GM21825 (cell line): ENCODE measurements at regions not wholly inside any gene's neighbourhood (a gene's known extent, or its start where the extent isn't known, plus 50 kb on each side); places are given as distances from the start of the nearest gene placed in this dataset.
"Not testable (repeated sequence)": the region's sequence is repeated elsewhere in the genome, so short reads cannot be mapped to it uniquely, and the experiment has no call there.

Experiments
- ATAC-seq: cut with Tn5 transposase; IDR thresholded peaks from one replicate; pipeline ENCODE4 v1.9.1; 2021; ENCODE audit warnings: mild to moderate bottlenecking, moderate library complexity; ENCODE audit not compliant: unreplicated experiment

GRCh38 chr15:95044745-95045417, 813.5 kb downstream of the MCTP2 start:
- no peak for ATAC-seq

DNA sequence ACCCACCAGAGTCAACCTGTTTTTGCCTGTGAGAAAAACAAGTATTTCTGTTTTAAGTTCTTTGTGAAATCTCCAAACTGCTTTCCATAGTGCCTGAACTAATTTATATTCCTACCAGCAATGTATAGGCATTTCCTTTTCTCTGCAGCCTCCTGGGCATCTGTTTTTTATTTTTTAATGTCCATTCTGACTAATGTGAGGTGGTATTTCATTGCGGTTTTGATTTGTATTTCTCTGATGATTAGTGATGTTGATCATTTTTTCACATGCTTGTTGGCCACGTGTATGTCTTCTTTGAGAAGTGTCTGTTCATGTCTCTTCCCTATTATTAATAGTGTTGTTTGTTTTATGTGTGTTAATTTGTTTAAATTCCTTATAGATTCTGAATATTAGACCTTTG, 820.5 kb downstream of the MCTP2 start:
- ATAC-seq, result no peak

DNA sequence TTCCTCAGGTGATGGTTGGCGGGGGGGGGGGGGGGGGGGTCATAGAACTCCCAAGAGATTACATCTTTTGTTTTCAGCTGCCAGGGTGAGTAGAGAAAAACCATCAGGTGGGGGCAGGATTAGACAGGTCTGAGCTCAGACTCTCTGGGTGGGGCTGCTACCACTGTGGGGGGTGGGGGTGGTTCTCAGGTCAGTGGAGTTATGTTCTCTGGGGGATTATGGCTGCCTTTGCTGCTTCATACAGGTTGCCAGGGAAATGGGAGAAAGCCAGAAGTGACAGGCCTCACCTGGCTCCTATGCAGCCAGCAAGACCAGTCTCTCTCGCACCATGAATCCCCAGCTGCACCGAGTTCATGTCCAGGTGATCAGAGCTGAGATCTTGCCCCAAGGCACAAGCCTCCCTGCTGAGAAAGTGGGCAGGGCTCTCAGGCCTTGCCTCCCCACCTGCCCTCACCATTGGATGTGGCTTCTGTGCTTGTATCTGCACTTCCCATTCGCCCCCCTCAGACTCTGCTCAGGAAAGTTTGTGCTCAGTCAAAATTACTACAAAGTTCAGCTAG, 828.1 kb downstream of the MCTP2 start:
- ATAC-seq, result no peak

- ATAC-seq, result no peak
Measured at GRCh38 chr15:95068701-95069521, 837.5 kb downstream of the MCTP2 start.

GRCh38 chr15:95075792-95076677, 844.7 kb downstream of the MCTP2 start:
- no peak for ATAC-seq

GRCh38 chr15:95076678-95076990, 845.3 kb downstream of the MCTP2 start:
- ATAC-seq, result no peak

DNA sequence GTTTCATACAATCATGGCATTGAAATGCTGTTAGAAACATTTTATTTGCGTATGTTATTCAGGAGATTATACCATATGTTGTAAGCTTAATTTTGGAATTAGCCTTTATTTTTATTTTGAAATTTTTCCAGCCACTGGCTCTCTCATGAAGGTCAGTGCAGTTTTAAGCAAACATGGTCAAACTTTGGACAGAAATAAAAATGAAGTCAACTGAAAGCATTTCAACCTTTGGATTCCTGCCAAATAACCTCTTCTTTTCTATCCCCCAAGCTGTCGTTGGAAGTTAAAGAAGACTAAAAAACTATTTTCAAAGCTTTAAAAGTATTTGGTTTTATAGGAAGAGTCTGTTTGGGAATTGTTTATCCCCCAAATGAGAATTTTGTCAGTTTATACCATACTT, 846.6 kb downstream of the MCTP2 start:
- no peak for ATAC-seq

- ATAC-seq, result not testable (repeated sequence)
Measured at GRCh38 chr15:95080228-95080627, 848.9 kb downstream of the MCTP2 start.

- ATAC-seq, result no peak
Measured at GRCh38 chr15:95085056-95085455, 853.7 kb downstream of the MCTP2 start.

DNA sequence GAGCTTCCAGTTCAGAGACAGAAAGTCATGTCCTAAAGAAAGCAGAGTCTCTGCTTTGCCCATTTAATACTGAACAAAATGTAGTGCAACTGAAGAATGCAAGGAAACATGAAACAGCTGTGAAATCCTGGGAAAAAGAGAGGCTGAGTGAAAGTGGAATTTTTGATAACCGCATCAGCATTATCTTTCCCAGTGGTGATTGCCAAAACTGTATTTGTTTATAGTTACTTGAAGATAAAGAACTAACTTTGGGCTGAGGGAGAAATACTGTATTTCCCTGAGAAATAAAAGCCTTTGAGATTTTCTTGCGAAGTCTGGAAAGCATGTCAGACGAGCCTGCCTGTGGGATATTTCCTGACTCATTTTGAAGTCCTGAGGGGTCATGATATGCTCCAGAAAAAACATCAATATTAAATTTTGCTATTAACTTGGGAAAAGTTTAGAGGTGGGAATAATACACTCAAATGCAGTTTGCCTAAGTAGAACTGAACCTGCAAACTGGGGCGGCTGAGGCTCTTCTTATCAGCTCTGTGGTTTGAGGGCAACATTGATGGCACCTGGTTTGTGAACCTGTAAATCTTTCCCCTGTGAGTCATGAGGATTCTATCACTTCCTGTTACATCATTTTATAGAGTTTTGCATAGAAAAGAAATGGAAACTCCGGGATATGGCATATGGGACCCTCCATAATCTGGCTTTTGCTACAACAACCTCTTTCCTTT, 855.3 kb downstream of the MCTP2 start:
- ATAC-seq, result no peak

DNA sequence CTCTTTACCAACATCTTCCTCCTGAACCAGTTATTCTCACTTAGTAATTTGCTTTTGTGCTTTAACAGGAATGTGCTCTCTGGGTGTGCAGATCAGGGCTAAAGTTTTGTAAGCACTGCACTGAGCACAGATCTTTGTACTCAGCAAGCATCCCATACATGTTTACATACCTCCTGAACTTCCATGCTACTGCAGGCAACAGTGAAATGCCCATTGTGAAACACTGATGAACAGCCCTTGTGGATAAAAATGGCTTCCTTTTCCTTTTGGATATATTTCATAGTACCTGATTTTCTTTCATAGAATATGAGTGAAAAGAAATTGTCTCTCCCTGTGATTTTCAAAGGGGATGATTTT, 855.9 kb downstream of the MCTP2 start:
- no peak for ATAC-seq

DNA sequence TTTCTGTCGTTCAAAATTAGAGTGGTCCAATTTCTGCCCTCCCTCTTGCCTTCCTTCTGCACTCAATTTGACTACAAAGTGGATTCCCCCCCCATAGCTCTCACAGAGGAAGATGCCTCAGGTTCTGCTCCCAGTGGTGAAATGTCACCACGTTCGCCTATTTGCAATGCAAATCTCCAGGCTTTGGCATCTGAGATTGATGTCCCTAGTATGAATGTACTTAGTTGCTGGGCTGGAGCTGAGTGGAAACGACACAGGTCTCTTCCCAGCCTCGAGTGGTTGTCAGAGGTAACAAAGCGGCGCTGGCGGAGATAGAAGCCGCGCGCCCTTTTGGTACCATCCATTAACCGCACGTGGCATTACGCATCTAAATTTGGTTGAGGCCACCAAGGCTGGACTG, 860.1 kb downstream of the MCTP2 start:
- ATAC-seq, result no peak

- ATAC-seq, result no peak
Measured at GRCh38 chr15:95095250-95095649, 863.9 kb downstream of the MCTP2 start.

GRCh38 chr15:95096651-95097050, 865.3 kb downstream of the MCTP2 start:
- no peak for ATAC-seq

DNA sequence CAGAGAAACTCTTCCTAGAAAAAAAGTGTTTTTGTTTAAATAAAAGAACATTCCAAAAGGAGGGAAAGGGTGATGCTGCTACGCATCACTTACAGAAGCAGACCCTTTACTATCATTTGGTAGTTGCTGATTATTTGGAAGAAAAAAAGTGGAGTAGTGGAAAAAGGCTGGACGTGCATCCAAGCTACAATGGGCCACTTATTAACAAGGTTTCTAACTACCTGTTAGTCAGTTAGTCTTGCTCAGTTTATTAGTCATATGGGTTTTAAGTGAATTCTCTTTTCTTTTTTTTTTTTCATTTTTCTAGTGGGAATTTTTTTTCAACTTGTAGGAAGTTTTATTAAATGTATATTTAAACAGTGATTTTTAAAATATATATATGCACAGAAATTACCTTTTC, 866.0 kb downstream of the MCTP2 start:
- no peak for ATAC-seq

DNA sequence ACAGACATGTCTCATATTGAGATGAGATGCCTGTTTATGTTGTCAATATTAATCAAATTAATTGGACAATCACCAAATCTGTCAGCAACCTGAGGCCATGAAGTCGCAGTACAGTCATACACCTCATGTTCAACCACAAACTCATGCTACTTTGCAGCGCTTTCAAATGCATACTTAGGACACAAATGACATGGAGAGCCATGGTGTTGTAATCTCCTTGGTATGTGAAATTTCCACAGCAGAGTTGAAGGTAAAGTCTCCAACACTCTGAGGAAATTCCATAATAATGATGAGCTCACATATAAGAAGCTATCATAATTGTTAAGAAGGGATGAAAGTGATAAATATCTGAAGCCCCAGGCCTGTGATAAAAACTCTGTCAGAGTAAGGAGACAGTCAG, 873.9 kb downstream of the MCTP2 start:
- ATAC-seq, result no peak

- ATAC-seq, result no peak
Measured at GRCh38 chr15:95106801-95107200, 875.4 kb downstream of the MCTP2 start.

GRCh38 chr15:95108673-95109072, 877.3 kb downstream of the MCTP2 start:
- no peak for ATAC-seq

DNA sequence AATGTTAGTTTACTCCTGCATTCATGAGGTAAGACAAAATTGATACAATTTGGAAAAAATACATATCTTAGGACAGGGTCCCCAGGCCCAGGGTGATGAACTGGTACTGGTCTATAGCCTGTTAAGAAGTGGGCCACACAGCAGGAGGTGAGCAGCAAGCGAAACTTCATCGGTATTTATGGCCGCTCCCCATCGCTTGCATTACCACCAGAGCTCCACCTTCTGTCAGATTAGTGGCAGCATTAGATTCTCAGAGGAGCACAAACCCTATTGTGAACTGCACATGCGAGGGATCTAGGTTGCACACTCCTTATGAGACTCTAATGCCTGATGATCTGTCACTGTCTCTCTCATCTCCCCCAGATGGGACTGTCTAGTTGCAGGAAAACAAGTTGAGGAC, 880.6 kb downstream of the MCTP2 start:
- ATAC-seq, result no peak

DNA sequence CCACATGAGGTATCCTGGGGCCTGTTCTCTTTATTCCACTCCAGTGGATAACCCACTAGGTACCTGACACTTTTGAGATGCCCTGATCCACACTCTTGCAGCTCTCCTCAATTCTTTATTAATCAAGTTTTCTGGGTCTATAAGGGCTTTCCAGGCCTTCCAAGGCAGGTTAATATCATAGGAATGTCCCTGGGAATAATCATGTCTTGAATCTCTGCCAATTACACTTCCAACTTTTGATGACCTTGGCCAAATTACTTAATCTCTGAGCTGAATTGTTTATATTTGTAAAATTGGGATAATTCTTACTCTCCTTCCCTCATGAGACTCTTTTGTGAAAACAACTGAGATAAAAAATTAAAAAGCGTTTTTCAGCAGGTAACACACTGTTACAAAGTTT, 881.7 kb downstream of the MCTP2 start:
- ATAC-seq, result no peak
